ENCODE measurements at regions not wholly inside any gene's neighbourhood (a gene's known extent, or its start where the extent isn't known, plus 50 kb on each side); places are given as distances from the start of the nearest gene placed in this dataset.

DNA sequence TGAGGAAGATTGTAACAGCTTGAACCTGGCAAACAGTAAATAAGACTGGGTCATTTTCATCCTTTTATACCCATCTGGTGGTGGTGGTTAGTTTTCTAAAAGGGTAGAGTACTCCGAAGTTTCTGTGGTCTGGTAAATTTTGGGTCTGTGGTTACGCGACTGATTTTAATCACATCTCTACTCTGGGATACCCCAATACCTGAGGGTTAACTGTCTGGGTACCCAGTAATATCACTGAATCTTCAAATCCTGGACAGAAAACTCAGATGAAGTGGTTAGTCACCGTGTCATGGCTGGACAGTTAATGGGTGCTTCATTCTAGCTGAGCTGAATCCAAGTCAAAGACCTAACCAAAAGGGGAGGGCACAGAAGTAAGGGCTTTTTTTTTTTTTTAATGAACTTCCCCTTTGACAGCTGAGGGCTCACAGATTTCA is 474.2 kb downstream of the GADD45G start:
- Histone ChIP-seq H3K4me1 (ENCODE audit: insufficient read depth, low read length) (no peaks in the 10 kb centered on the region), H3K79me2 (ENCODE audit: insufficient read depth, low read length) (no peaks in the 10 kb centered on the region), H3K9me3 (ENCODE audit: low read depth, low read length) (no peaks in the 10 kb centered on the region), H3K4me2 (ENCODE audit: insufficient read depth, low read length) (no peak overlapping the region), H3K27me3 (ENCODE audit: insufficient read depth, low read length) (no peaks in the 10 kb centered on the region), H3K4me3 (ENCODE audit: insufficient read depth, low read length) (no peak overlapping the region), H4K20me1 (ENCODE audit: insufficient read depth, low read length) (no peaks in the 10 kb centered on the region), H3K27ac (ENCODE audit: low read depth, low read length) (no peak overlapping the region), H2AFZ (ENCODE audit: low read length) (no peak overlapping the region), H3K36me3 (ENCODE audit: insufficient read depth, low read length) (no peaks in the 10 kb centered on the region)
- TF ChIP-seq, protein P1, sequence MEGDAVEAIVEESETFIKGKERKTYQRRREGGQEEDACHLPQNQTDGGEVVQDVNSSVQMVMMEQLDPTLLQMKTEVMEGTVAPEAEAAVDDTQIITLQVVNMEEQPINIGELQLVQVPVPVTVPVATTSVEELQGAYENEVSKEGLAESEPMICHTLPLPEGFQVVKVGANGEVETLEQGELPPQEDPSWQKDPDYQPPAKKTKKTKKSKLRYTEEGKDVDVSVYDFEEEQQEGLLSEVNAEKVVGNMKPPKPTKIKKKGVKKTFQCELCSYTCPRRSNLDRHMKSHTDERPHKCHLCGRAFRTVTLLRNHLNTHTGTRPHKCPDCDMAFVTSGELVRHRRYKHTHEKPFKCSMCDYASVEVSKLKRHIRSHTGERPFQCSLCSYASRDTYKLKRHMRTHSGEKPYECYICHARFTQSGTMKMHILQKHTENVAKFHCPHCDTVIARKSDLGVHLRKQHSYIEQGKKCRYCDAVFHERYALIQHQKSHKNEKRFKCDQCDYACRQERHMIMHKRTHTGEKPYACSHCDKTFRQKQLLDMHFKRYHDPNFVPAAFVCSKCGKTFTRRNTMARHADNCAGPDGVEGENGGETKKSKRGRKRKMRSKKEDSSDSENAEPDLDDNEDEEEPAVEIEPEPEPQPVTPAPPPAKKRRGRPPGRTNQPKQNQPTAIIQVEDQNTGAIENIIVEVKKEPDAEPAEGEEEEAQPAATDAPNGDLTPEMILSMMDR (IDR thresholded peaks at IDR 0.05; ENCODE audit: extremely low read depth, low read depth, low read length) = no peak
- DNase-seq (ENCODE audit: insufficient read length, low spot score, missing footprints) = no peak

DNA sequence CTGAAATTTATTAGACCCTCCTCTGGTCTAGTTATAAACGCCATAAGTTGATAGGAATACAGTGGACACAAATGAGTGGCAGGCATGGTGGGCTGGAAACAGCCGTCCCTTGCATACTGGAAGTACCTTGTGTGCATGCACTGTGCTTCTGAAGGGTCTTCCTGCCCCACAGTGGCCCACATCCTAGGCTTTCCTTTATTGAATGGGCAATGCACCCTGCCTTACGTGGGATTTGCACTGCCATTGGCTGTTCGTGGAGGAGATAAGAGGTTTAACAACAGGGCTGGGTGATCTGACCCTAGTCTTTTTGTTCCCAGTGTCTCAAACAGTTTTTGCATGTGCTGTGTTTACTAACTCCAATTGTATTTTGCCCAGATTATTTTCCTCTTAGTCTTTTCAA is 480.8 kb downstream of the GADD45G start:
- H3K9me3 ChIP-seq (ENCODE audit: low read depth, low read length) = no peaks in the 10 kb centered on the region
- H2AFZ ChIP-seq (ENCODE audit: low read length) = no peak overlapping the region
- no peaks in the 10 kb centered on the region for H3K4me1 ChIP-seq (ENCODE audit: insufficient read depth, low read length)
- DNase-seq (ENCODE audit: insufficient read length, low spot score, missing footprints) = peak; percentile 82
- H4K20me1 ChIP-seq (ENCODE audit: insufficient read depth, low read length) = no peaks in the 10 kb centered on the region
- no peak overlapping the region for H3K4me3 ChIP-seq (ENCODE audit: insufficient read depth, low read length)
- TF ChIP-seq, protein P1 (IDR thresholded peaks at IDR 0.05; ENCODE audit: extremely low read depth, low read depth, low read length) = no peak
- no peak overlapping the region for H3K4me2 ChIP-seq (ENCODE audit: insufficient read depth, low read length)
- H3K27me3 ChIP-seq (ENCODE audit: insufficient read depth, low read length) = no peaks in the 10 kb centered on the region
- H3K36me3 ChIP-seq (ENCODE audit: insufficient read depth, low read length) = no peaks in the 10 kb centered on the region
- H3K27ac ChIP-seq (ENCODE audit: low read depth, low read length) = no peak overlapping the region
- no peaks in the 10 kb centered on the region for H3K79me2 ChIP-seq (ENCODE audit: insufficient read depth, low read length)

DNA sequence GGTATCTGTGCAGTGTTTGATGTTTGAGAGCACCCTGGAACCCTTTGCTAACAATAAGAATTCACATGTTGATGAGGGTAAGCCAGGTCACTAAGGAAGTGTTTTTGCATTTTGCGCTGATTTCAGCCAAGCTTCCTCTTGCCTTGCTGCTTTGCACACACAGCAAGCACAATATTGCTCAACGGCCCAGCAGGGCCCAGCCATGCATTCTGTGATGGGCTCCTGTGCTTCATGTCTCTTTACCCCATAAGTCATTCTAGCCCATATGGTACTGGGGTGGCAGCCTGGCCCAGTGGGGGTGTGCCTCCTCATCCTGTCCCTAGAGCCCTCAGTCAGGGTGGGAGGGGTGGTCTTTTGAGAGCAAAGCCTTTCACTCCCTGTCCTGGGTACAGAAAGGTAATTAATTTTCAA is 481.3 kb downstream of the GADD45G start:
- H3K27ac ChIP-seq (ENCODE audit: low read depth, low read length) = no peak overlapping the region
- H3K4me3 ChIP-seq (ENCODE audit: insufficient read depth, low read length) = no peak overlapping the region
- no peaks in the 10 kb centered on the region for H3K36me3 ChIP-seq (ENCODE audit: insufficient read depth, low read length)
- TF ChIP-seq, protein P1 (IDR thresholded peaks at IDR 0.05; ENCODE audit: extremely low read depth, low read depth, low read length) = no peak
- H3K79me2 ChIP-seq (ENCODE audit: insufficient read depth, low read length) = no peaks in the 10 kb centered on the region
- no peak overlapping the region for H3K4me2 ChIP-seq (ENCODE audit: insufficient read depth, low read length)
- DNase-seq (ENCODE audit: insufficient read length, low spot score, missing footprints) = no peak
- H4K20me1 ChIP-seq (ENCODE audit: insufficient read depth, low read length) = no peaks in the 10 kb centered on the region
- H3K9me3 ChIP-seq (ENCODE audit: low read depth, low read length) = no peaks in the 10 kb centered on the region
- no peak overlapping the region for H2AFZ ChIP-seq (ENCODE audit: low read length)
- no peaks in the 10 kb centered on the region for H3K4me1 ChIP-seq (ENCODE audit: insufficient read depth, low read length)
- H3K27me3 ChIP-seq (ENCODE audit: insufficient read depth, low read length) = no peaks in the 10 kb centered on the region

DNA sequence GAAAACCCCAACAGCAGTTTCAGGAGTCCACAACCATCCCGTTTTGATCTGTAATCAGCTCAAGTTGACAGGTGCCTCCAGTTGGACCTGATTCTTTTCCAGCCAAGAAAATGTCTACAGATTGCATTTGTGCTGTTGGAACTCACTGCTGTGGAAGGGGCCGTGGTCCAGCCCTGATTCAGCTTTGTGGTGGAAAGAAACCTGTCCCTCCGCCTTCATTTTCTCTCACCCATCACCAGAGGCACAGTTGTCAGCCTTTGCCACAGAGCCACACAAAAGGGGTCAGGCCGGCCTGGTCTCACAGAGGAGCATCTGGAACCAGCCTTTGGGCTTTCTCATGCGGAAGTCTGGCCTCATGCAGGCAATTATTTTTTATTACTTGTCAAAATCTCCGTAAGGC is 483.6 kb downstream of the GADD45G start:
- no peak for DNase-seq (ENCODE audit: insufficient read length, low spot score, missing footprints)
- H4K20me1 ChIP-seq (ENCODE audit: insufficient read depth, low read length) = no peaks in the 10 kb centered on the region
- H3K36me3 ChIP-seq (ENCODE audit: insufficient read depth, low read length) = no peaks in the 10 kb centered on the region
- no peaks in the 10 kb centered on the region for H3K4me1 ChIP-seq (ENCODE audit: insufficient read depth, low read length)
- H3K27ac ChIP-seq (ENCODE audit: low read depth, low read length) = no peak overlapping the region
- no peaks in the 10 kb centered on the region for H3K27me3 ChIP-seq (ENCODE audit: insufficient read depth, low read length)
- TF ChIP-seq, protein P1 (IDR thresholded peaks at IDR 0.05; ENCODE audit: extremely low read depth, low read depth, low read length) = no peak
- H3K9me3 ChIP-seq (ENCODE audit: low read depth, low read length) = no peaks in the 10 kb centered on the region
- no peak overlapping the region for H3K4me2 ChIP-seq (ENCODE audit: insufficient read depth, low read length)
- H3K79me2 ChIP-seq (ENCODE audit: insufficient read depth, low read length) = no peaks in the 10 kb centered on the region
- no peak overlapping the region for H3K4me3 ChIP-seq (ENCODE audit: insufficient read depth, low read length)
- no peak overlapping the region for H2AFZ ChIP-seq (ENCODE audit: low read length)
